ENCODE measurements at regions not wholly inside any gene's neighbourhood (a gene's known extent, or its start where the extent isn't known, plus 50 kb on each side); places are given as distances from the start of the nearest gene placed in this dataset.

- H4K8ac ChIP-seq (ENCODE audit: extremely low read depth, insufficient read depth, low read length), result no peak overlapping the region
- DNase-seq (ENCODE audit: low read depth in 1 of 2, low spot score in 2 of 2) (no peak), FAIRE-seq (no peak)
- no peak overlapping the region for H2BK20ac ChIP-seq (ENCODE audit: low read length)
- H3K23ac ChIP-seq (ENCODE audit: insufficient read length), result no peak overlapping the region
- H4K20me1 ChIP-seq (replicated peaks in 1 of 2; ENCODE audit: control insufficient read depth in 1 of 2, insufficient read depth in 2 of 2, low read length in 2 of 2), result no peaks in the 10 kb centered on the region
- no peak overlapping the region for H2AFZ ChIP-seq (ENCODE audit: low read length)
- no peak overlapping the region for H2BK15ac ChIP-seq (ENCODE audit: low read length)
- POLR2A ChIA-PET (ENCODE audit: partially characterized antibody), result no interaction called here
- no peak overlapping the region for H3K4me3 ChIP-seq (ENCODE audit: extremely low read depth in 1 of 4, insufficient read depth in 2 of 4, low read depth in 3 of 4, low read length in 4 of 4)
- H3K23me2 ChIP-seq (ENCODE audit: low read depth, low read length), result no peaks in the 10 kb centered on the region; the same call in 1 of the 2 replicates
- H3K27me3 ChIP-seq (replicated peaks in 1 of 4; ENCODE audit: control insufficient read depth in 3 of 4, extremely low read depth in 1 of 4, insufficient read depth in 3 of 4, low read length in 3 of 4), result no peaks in the 10 kb centered on the region
- H3K9me3 ChIP-seq (ENCODE audit: insufficient read depth in 2 of 2, low read depth in 1 of 2, low read length in 1 of 2), result no peaks in the 10 kb centered on the region
- H3K4ac ChIP-seq (replicated peaks; ENCODE audit: insufficient read length, low read depth, low read length), result no peak overlapping the region
- 92% methylated on average over 3 of the region's 3 CpGs; no CpG with 5 or more reads in 1 of the 2 experiments for WGBS, 2 experiments (ENCODE audit: extremely low coverage in 1 of 2, insufficient coverage in 1 of 2, insufficient read length in 1 of 2, insufficient replicate concordance in 2 of 2, low coverage in 1 of 2, low lambda C conversion rate in 2 of 2, missing lambda C conversion rate in 1 of 2)
- no peak overlapping the region for H3K14ac ChIP-seq (ENCODE audit: insufficient read length)
- no peaks in the 10 kb centered on the region for H3K4me1 ChIP-seq (replicated peaks in 1 of 4; ENCODE audit: control insufficient read depth in 3 of 4, insufficient read depth in 4 of 4, low read length in 3 of 4)
- no peak overlapping the region for H2BK12ac ChIP-seq (ENCODE audit: low read depth, low read length)
- H2BK5ac ChIP-seq (ENCODE audit: low read depth, low read length), result no peak overlapping the region
- CTCF ChIA-PET (ENCODE audit: partially characterized antibody), result no interaction called here
- no peak overlapping the region for H3K9ac ChIP-seq (replicated peaks in 1 of 4; ENCODE audit: extremely low read depth in 1 of 4, low read depth in 3 of 4, low read length in 3 of 4)
- H3K18ac ChIP-seq (ENCODE audit: extremely low read depth, low read length), result no peak overlapping the region
- no peaks in the 10 kb centered on the region for H3K36me3 ChIP-seq (ENCODE audit: control insufficient read depth in 2 of 4, insufficient read depth in 4 of 4, low read length in 3 of 4)
- H4K5ac ChIP-seq (ENCODE audit: insufficient read length, low read depth, low read length), result no peak overlapping the region
- no peak overlapping the region for H4K91ac ChIP-seq (replicated peaks; ENCODE audit: insufficient read length, low read length)
- H2BK120ac ChIP-seq (replicated peaks; ENCODE audit: low read depth, low read length), result no peak overlapping the region
- no peaks in the 10 kb centered on the region for H3K79me1 ChIP-seq (ENCODE audit: low read depth, low read length)
- H3K56ac ChIP-seq (replicated peaks; ENCODE audit: insufficient read length, low read depth, low read length), result no peak overlapping the region
- H3K27ac ChIP-seq (ENCODE audit: low read depth, low read length), result no peak overlapping the region
- H3K4me2 ChIP-seq (ENCODE audit: insufficient read depth in 1 of 2, low read depth in 2 of 2, low read length in 2 of 2), result no peak overlapping the region
- H3K79me2 ChIP-seq (ENCODE audit: control insufficient read depth in 1 of 2, insufficient read depth in 2 of 2, low read length in 2 of 2), result no peaks in the 10 kb centered on the region
- no peak overlapping the region for H2AK5ac ChIP-seq (ENCODE audit: low read depth, low read length)
- TF ChIP-seq SP2 (IDR thresholded peaks at IDR 0.05; ENCODE audit: low read length) (no peak), KDM1A (IDR thresholded peaks at IDR 0.05; ENCODE audit: borderline replicate concordance, low read length) (no peak), SRF (IDR thresholded peaks at IDR 0.05; ENCODE audit: low read depth, low read length) (no peak), EZH2 (IDR thresholded peaks at IDR 0.05; ENCODE audit: low read depth, low read length, severe bottlenecking) (no peak)
Measured at GRCh38 chr9:103928442-103928841, 165.7 kb upstream of the SMC2 start.
